ENCODE measurements at regions not wholly inside any gene's neighbourhood (a gene's known extent, or its start where the extent isn't known, plus 50 kb on each side); places are given as distances from the start of the nearest gene placed in this dataset.
"Not testable (repeated sequence)": the region's sequence is repeated elsewhere in the genome, so short reads cannot be mapped to it uniquely, and the experiment has no call there.

DNA sequence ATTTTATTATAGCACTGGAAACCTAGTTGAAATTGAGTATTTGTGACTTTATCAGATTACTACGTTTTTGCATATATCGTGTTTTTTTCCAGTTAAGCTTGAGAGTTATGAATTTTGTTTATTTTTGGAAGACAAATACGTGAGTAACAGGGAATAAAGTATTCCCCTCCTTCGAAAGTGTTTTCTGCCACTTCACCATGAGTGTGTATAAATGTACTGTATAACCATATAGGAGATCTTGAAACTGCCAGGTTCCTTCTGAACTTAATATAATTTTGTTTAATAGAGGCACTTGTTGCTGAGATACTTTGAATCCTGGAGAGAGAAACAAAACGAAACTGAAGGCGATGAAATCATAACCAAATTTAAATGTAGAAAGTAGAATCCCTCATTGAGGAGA, 1004.4 kb upstream of the ZEB2 start:
- intact Hi-C loops (cut with DNase I): no loop called here
- no peaks in the 10 kb centered on the region for H3K36me3 ChIP-seq (replicated peaks in 1 of 2)
- TF ChIP-seq, protein P1, sequence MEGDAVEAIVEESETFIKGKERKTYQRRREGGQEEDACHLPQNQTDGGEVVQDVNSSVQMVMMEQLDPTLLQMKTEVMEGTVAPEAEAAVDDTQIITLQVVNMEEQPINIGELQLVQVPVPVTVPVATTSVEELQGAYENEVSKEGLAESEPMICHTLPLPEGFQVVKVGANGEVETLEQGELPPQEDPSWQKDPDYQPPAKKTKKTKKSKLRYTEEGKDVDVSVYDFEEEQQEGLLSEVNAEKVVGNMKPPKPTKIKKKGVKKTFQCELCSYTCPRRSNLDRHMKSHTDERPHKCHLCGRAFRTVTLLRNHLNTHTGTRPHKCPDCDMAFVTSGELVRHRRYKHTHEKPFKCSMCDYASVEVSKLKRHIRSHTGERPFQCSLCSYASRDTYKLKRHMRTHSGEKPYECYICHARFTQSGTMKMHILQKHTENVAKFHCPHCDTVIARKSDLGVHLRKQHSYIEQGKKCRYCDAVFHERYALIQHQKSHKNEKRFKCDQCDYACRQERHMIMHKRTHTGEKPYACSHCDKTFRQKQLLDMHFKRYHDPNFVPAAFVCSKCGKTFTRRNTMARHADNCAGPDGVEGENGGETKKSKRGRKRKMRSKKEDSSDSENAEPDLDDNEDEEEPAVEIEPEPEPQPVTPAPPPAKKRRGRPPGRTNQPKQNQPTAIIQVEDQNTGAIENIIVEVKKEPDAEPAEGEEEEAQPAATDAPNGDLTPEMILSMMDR (IDR thresholded peaks at IDR 0.05): no peak
- TF ChIP-seq POLR2A (IDR thresholded peaks at IDR 0.05): no peak
- H3K27ac ChIP-seq: no peak overlapping the region
- no peaks in the 10 kb centered on the region for H3K9me3 ChIP-seq (replicated peaks in 1 of 3)
- no peak for DNase-seq
- 63 to 72% (median 65%) methylated on average over 6 of the region's 6 CpGs for WGBS, 4 donors
- H3K27me3 ChIP-seq: no peaks in the 10 kb centered on the region
- no peaks in the 10 kb centered on the region for H3K4me1 ChIP-seq (replicated peaks in 1 of 2)
- H3K4me3 ChIP-seq: peak overlapping the region in 1 of 4 donors; percentile 2

DNA sequence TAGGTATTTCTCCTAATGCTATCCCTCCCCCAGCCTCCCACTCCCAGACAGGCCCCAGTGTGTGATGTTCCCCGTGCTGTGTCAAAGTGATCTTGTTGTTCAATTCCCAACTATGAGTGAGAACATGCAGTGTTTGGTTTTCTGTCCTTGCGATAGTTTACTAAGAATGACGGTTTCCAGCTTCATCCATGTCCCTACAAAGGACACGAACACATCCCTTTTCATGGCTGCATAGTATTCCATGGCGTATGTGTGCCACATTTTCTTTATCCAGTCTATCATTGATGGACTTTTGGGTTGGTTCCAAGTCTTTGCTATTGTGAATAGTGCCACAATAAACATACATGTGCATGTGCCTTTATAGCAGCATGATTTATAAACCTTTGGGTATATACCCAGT, 999.3 kb upstream of the ZEB2 start:
- H3K4me1 ChIP-seq (replicated peaks in 1 of 2); H3K36me3 ChIP-seq (replicated peaks in 1 of 2); H3K27me3 ChIP-seq; H3K9me3 ChIP-seq (replicated peaks in 1 of 3); H3K27ac ChIP-seq; DNase-seq; intact Hi-C loops (cut with DNase I); H3K4me3 ChIP-seq: not testable (repeated sequence)
- 88 to 95% (median 94%) methylated on average over 5 of the region's 5 CpGs for WGBS, 4 donors

DNA sequence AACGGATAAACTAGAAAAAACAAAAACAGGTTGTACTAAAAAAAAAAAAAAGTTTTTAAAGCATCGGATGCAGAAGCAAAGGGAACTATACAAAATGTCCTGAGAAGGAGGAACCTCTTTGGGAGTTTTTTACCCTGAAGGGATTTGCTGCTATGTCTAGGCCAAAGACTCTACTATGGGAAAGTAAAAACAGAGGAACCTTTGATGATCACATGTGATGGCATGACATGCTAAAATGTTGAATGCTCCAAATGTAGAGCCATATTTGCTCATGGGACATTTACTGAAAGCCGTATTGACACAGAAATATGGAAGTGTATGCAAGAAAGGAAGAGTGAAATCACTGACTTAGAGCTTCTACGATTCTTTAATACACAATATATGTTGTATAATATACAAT, 992.0 kb upstream of the ZEB2 start:
- Histone ChIP-seq H3K4me1 (replicated peaks in 1 of 2) (no peaks in the 10 kb centered on the region), H3K4me3 (no peak overlapping the region), H3K27ac (no peak overlapping the region), H3K9me3 (replicated peaks in 1 of 3) (no peaks in the 10 kb centered on the region), H3K36me3 (replicated peaks in 1 of 2) (no peaks in the 10 kb centered on the region), H3K27me3 (no peaks in the 10 kb centered on the region)
- DNase-seq: no peak
- TF ChIP-seq POLR2A (IDR thresholded peaks at IDR 0.05): no peak
- TF ChIP-seq, protein P1 (IDR thresholded peaks at IDR 0.05): no peak
- 81 to 91% (median 82%) methylated on average over 4 of the region's 4 CpGs for WGBS, 4 donors
- intact Hi-C loops (cut with DNase I): no loop called here

DNA sequence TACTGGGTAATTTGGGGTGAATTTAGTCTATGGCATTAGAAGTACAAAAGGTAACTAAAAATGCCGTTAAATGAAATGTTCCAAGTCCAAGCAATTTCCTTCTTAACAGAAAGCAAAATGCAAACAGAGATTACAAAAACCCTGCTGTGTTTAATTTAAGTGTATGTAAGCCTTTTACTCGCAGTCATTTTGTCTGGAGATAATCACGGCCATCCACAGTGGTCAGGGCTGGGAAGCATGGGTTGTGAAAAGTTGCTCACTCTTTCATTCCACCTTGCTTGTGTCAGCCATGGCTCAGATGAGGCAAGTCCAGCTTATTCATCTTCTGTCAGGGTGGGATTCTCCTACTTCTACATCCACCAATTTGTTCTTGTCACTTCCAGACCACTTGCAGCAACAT, 983.6 kb upstream of the ZEB2 start:
- no peak overlapping the region for H3K4me3 ChIP-seq
- H3K27me3 ChIP-seq: no peaks in the 10 kb centered on the region
- WGBS, 4 donors: 90 to 95% (median 92%) methylated on average over 3 of the region's 3 CpGs
- no peaks in the 10 kb centered on the region for H3K36me3 ChIP-seq (replicated peaks in 1 of 2)
- no peak overlapping the region for H3K27ac ChIP-seq
- H3K4me1 ChIP-seq (replicated peaks in 1 of 2): no peaks in the 10 kb centered on the region
- intact Hi-C loops (cut with DNase I): no loop called here
- no peaks in the 10 kb centered on the region for H3K9me3 ChIP-seq (replicated peaks in 1 of 3)
- TF ChIP-seq, protein P1 (IDR thresholded peaks at IDR 0.05): no peak
- no peak for TF ChIP-seq POLR2A (IDR thresholded peaks at IDR 0.05)
- DNase-seq: no peak

DNA sequence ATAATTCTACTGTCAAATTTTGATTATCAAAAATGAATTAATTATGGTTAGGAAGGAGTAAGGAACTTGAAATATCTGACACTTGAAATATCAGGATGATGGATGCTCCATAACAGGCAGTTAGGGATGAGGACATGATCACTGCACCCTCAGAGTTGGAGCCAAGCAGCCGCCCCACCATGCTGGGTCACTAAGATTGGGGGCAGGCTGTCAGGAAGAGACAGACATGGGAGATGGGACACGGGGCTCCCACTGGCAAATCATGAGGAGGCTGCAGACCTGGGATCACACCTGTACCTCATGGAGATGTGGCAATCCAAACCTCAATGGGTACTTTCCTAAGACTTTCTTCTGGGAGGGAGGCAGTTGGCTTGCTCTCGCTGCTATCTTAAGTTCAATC, 982.0 kb upstream of the ZEB2 start:
- no peak overlapping the region for H3K4me3 ChIP-seq
- intact Hi-C loops (cut with DNase I): no loop called here
- H3K9me3 ChIP-seq (replicated peaks in 1 of 3): no peaks in the 10 kb centered on the region
- H3K27ac ChIP-seq: no peak overlapping the region
- no peaks in the 10 kb centered on the region for H3K36me3 ChIP-seq (replicated peaks in 1 of 2)
- H3K4me1 ChIP-seq (replicated peaks in 1 of 2): no peaks in the 10 kb centered on the region
- H3K27me3 ChIP-seq: no peaks in the 10 kb centered on the region
- no peak for DNase-seq
- 81 to 92% (median 89%) methylated on average over 3 of the region's 3 CpGs for WGBS, 4 donors
- no peak for TF ChIP-seq POLR2A (IDR thresholded peaks at IDR 0.05)
- TF ChIP-seq, protein P1 (IDR thresholded peaks at IDR 0.05): no peak
